ENCODE measurements at regions not wholly inside any gene's neighbourhood (a gene's known extent, or its start where the extent isn't known, plus 50 kb on each side); places are given as distances from the start of the nearest gene placed in this dataset.

DNA sequence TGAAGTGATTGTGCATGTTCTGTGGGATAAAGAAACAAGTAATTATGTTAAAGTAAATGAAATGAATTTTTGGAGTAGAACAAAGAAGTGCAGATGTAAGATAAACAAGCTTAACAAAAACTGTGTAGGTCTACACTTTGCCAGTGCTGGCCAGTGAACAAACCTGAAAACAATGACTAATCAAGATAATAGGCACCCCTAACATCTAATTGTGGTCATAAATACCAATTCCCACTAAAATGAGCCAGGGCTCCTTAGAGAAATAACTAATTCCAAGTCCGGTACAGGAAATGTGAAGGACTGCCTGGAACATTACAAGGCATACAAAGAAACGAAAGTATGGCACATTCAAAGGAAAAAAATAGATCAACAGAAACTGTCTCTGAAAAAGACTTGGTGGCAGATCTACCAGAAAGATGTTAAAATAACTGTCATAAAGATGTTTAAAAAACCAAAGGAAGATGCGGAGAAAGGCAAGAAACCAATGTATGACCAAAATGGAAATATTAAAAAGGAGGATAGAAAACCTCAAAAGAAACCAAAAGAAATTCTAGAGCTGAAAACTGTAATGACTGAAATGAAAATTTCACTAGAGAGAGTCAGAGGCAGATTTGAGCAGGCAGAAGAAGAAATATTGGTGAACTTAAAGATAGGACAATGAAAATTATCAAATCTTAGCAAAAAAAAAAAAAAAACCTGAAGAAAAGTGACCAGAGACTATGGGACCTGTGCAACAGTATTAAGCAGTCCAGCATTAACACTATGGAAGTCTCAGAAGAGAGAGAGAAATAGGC is 94.7 kb upstream of the SLC66A3 start:
- TF ChIP-seq, protein P1, sequence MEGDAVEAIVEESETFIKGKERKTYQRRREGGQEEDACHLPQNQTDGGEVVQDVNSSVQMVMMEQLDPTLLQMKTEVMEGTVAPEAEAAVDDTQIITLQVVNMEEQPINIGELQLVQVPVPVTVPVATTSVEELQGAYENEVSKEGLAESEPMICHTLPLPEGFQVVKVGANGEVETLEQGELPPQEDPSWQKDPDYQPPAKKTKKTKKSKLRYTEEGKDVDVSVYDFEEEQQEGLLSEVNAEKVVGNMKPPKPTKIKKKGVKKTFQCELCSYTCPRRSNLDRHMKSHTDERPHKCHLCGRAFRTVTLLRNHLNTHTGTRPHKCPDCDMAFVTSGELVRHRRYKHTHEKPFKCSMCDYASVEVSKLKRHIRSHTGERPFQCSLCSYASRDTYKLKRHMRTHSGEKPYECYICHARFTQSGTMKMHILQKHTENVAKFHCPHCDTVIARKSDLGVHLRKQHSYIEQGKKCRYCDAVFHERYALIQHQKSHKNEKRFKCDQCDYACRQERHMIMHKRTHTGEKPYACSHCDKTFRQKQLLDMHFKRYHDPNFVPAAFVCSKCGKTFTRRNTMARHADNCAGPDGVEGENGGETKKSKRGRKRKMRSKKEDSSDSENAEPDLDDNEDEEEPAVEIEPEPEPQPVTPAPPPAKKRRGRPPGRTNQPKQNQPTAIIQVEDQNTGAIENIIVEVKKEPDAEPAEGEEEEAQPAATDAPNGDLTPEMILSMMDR (conservative IDR thresholded peaks at IDR 0.05; ENCODE audit: low read length) = no peak
- no peak for TF ChIP-seq EZH2phosphoT487 (IDR thresholded peaks at IDR 0.05; ENCODE audit: borderline replicate concordance)
